HEK293T (cell line): ENCODE measurements at regions not wholly inside any gene's neighbourhood (a gene's known extent, or its start where the extent isn't known, plus 50 kb on each side); places are given as distances from the start of the nearest gene placed in this dataset.

Experiments used
- FOXA1 ChIP-seq: fragments of 450-650 bp; IDR thresholded peaks from 2 replicates; pipeline ENCODE4 v1.6.1; 2016; ENCODE audit warnings: mild to moderate bottlenecking
- FOXM1 ChIP-seq: fragments of 450-650 bp; IDR thresholded peaks from 2 replicates; pipeline ENCODE4 v1.6.1; 2017; ENCODE audit warnings: mild to moderate bottlenecking, borderline replicate concordance
- SP1 ChIP-seq: fragments of 450-650 bp; IDR thresholded peaks from 2 replicates; pipeline ENCODE4 v1.6.1; 2017
- SUZ12 ChIP-seq: fragments of 450-650 bp; IDR thresholded peaks from 2 replicates; pipeline ENCODE4 v1.6.1; 2016; ENCODE audit warnings: mild to moderate bottlenecking
- TARDBP ChIP-seq: fragments of 450-650 bp; IDR thresholded peaks from 2 replicates; pipeline ENCODE4 v1.6.1; 2016

- TF ChIP-seq FOXA1: no peak
- TF ChIP-seq SP1: no peak
- no peak for TF ChIP-seq FOXM1
- no peak for TF ChIP-seq TARDBP
- TF ChIP-seq SUZ12: no peak
Measured at GRCh38 chr20:60261333-60261732, 303.1 kb downstream of the CDH26 start.
